Gastrocnemius medialis (tissue), 4 donors: ENCODE measurements at regions not wholly inside any gene's neighbourhood (a gene's known extent, or its start where the extent isn't known, plus 50 kb on each side); places are given as distances from the start of the nearest gene placed in this dataset.

Experiments
- ATAC-seq, 2 donors: fragments of 150-250 bp; one replicate each; pipeline ENCODE4 v1.9.1; 2016
- DNase-seq, 2 donors: peaks; one replicate each; pipeline ENCODE4 v3.0.0-alpha.2; 2019
- H3K27ac ChIP-seq, 4 donors: fragments of 200-600 bp; sonication (generic); 1 replicate in 1 of 4; 2 replicates in 3 of 4; pipeline ENCODE4 v1.5.1; 2016 to 2018; ENCODE audit warnings: mild to moderate bottlenecking in 2 of 4, moderate library complexity in 1 of 4
- H3K27me3 ChIP-seq, 3 donors: fragments of 200-600 bp; sonication (generic) in 2 of 3; 1 replicate in 1 of 3; 2 replicates in 2 of 3; pipeline versions ENCODE4 v1.5.1 to v1.6.0; 2016 to 2019; ENCODE audit warnings: mild to moderate bottlenecking in 1 of 3, moderate library complexity in 1 of 3
- H3K36me3 ChIP-seq, 2 donors: fragments of 200-600 bp; sonication (generic) in 1 of 2; one replicate each; pipeline ENCODE4 v1.5.1; 2017 to 2018
- H3K4me1 ChIP-seq, 2 donors: fragments of 200-600 bp; sonication (generic) in 1 of 2; one replicate each; pipeline ENCODE4 v1.5.1; 2016 to 2017; ENCODE audit warnings: mild to moderate bottlenecking in 2 of 2
- H3K4me3 ChIP-seq, 4 donors: fragments of 200-600 bp; sonication (generic) in 3 of 4; 1 replicate in 1 of 4; 2 replicates in 3 of 4; pipeline ENCODE4 v1.5.1; 2016 to 2019; ENCODE audit warnings: mild to moderate bottlenecking in 2 of 4
- H3K9me3 ChIP-seq, 3 donors: fragments of 200-600 bp; sonication (generic) in 2 of 3; 1 replicate in 1 of 3; 2 replicates in 2 of 3; pipeline ENCODE4 v1.5.1; 2016 to 2019
- POLR2A ChIP-seq, 2 donors: fragments of 450-650 bp; IDR thresholded peaks; one replicate each; pipeline ENCODE4 v1.6.1; 2017; ENCODE audit warnings: antibody characterized with exemption in 2 of 2, mild to moderate bottlenecking in 2 of 2, moderate library complexity in 2 of 2
- in situ Hi-C, 4 donors: fragments of 200-750 bp; cut with MboI; loops; one replicate each; pipeline versions ENCODE4 v1.15.0 to v1.8.0; 2017; ENCODE audit warnings: low sequenced_read_pairs in 4 of 4
- intact Hi-C: fragments of 100-400 bp; cut with DNase I; formaldehyde crosslinking; loops from one replicate; pipeline ENCODE4 v1.15.1; 2023; ENCODE audit warnings: low total_unique reads
- TF ChIP-seq, protein P1 (sequence below), 5 experiments: fragments of 450-650 bp in 3 of 5; fragments of 200-600 bp in 2 of 5; sonication (generic) in 2 of 5; IDR thresholded peaks in 4 of 5; conservative IDR thresholded peaks in 1 of 5; 1 replicate in 4 of 5; 2 replicates in 1 of 5; pipeline ENCODE4 v1.5.1; 2016 to 2019; ENCODE audit warnings: antibody characterized with exemption in 5 of 5, mild to moderate bottlenecking in 3 of 5, moderate library complexity in 3 of 5

- H3K27me3 ChIP-seq, result no peaks in the 10 kb centered on the region
- no peaks in the 10 kb centered on the region for H3K36me3 ChIP-seq
- intact Hi-C loops, result loop anchor here (10.0 kb wide), 1 partner anchor 108 kb away; no protein-coding TSS in a partner anchor
- in situ Hi-C loops, result loop anchor here in 2 of 4 donors (25.0 kb wide), 1 partner anchor 324 kb away; the partner anchor contains the start of gene NUAK1 (in 2 of the 2)
- no peak overlapping the region for H3K4me3 ChIP-seq
- TF ChIP-seq POLR2A (IDR thresholded peaks at IDR 0.05), result no peak
- TF ChIP-seq, protein P1, sequence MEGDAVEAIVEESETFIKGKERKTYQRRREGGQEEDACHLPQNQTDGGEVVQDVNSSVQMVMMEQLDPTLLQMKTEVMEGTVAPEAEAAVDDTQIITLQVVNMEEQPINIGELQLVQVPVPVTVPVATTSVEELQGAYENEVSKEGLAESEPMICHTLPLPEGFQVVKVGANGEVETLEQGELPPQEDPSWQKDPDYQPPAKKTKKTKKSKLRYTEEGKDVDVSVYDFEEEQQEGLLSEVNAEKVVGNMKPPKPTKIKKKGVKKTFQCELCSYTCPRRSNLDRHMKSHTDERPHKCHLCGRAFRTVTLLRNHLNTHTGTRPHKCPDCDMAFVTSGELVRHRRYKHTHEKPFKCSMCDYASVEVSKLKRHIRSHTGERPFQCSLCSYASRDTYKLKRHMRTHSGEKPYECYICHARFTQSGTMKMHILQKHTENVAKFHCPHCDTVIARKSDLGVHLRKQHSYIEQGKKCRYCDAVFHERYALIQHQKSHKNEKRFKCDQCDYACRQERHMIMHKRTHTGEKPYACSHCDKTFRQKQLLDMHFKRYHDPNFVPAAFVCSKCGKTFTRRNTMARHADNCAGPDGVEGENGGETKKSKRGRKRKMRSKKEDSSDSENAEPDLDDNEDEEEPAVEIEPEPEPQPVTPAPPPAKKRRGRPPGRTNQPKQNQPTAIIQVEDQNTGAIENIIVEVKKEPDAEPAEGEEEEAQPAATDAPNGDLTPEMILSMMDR (IDR thresholded peaks at IDR 0.05 in 4 of 5, conservative IDR thresholded peaks at IDR 0.05 in 1 of 5), result no peak
- DNase-seq (no peak), ATAC-seq (no peak)
- H3K9me3 ChIP-seq, result no peaks in the 10 kb centered on the region
- H3K27ac ChIP-seq, result no peak overlapping the region
- peaks cover 0 to 2% of the 10 kb centered on the region in 2 donors for H3K4me1 ChIP-seq
Measured at GRCh38 chr12:105813201-105813600, 325.6 kb downstream of the NUAK1 start.

DNA sequence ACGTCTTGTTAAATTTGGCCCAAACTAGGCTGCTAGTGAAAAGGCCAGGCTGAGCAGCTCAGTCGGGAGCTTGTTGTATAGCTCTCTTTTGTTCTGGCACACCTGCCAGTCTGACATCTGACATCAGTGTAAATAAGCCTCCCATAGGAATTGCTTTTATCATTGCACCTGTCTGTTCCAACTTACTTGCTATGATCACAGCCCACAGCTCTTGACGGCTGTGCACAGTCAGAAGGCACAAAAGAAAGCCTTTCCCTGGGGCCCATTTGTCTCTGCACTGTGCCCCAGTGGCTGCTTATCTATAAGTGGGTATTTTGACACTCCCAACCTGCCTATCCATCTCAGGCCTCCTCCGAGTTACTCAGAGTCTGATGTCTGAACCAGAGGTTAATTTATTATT is 324.5 kb downstream of the NUAK1 start:
- no peaks in the 10 kb centered on the region for H3K27me3 ChIP-seq
- TF ChIP-seq POLR2A (IDR thresholded peaks at IDR 0.05), result no peak
- TF ChIP-seq, protein P1 (IDR thresholded peaks at IDR 0.05 in 4 of 5, conservative IDR thresholded peaks at IDR 0.05 in 1 of 5), result no peak
- H3K4me1 ChIP-seq, result peaks cover 0 to 6% of the 10 kb centered on the region in 2 donors
- intact Hi-C loops (loop anchor here (10.0 kb wide), 1 partner anchor 109 kb away; no protein-coding TSS in a partner anchor), in situ Hi-C loops (loop anchor here in 2 of 4 donors (25.0 kb wide), 1 partner anchor 323 kb away; the partner anchor contains the start of gene NUAK1 (in 2 of the 2))
- ATAC-seq, result no peak
- H3K36me3 ChIP-seq, result no peaks in the 10 kb centered on the region
- no peak overlapping the region for H3K4me3 ChIP-seq
- no peaks in the 10 kb centered on the region for H3K9me3 ChIP-seq
- no peak for DNase-seq
- no peak overlapping the region for H3K27ac ChIP-seq

GRCh38 chr12:105819549-105819948 is 319.2 kb downstream of the NUAK1 start:
- no peaks in the 10 kb centered on the region for H3K27me3 ChIP-seq
- H3K36me3 ChIP-seq, result no peaks in the 10 kb centered on the region
- H3K27ac ChIP-seq, result peak overlapping the region in 1 of 4 donors; percentile 76
- intact Hi-C loops (loop anchor here (10.0 kb wide), 1 partner anchor 115 kb away; no protein-coding TSS in a partner anchor), in situ Hi-C loops (loop anchor here in 2 of 4 donors (25.0 kb wide), 1 partner anchor 318 kb away; the partner anchor contains the start of gene NUAK1 (in 2 of the 2))
- no peak for ATAC-seq
- H3K9me3 ChIP-seq, result no peaks in the 10 kb centered on the region
- DNase-seq, result no peak
- TF ChIP-seq, protein P1 (IDR thresholded peaks at IDR 0.05 in 4 of 5, conservative IDR thresholded peaks at IDR 0.05 in 1 of 5), result no peak
- H3K4me1 ChIP-seq, result peaks cover 23 to 28% of the 10 kb centered on the region in 2 donors
- H3K4me3 ChIP-seq, result no peak overlapping the region

GRCh38 chr12:105820429-105821125 is 318.2 kb downstream of the NUAK1 start:
- Histone ChIP-seq H3K9me3 (no peaks in the 10 kb centered on the region), H3K27me3 (no peaks in the 10 kb centered on the region), H3K4me1 (peaks cover 23 to 28% of the 10 kb centered on the region in 2 donors), H3K27ac (peak overlapping the region; percentile 76 to 85 (median 78)), H3K36me3 (no peaks in the 10 kb centered on the region), H3K4me3 (no peak overlapping the region)
- TF ChIP-seq POLR2A (IDR thresholded peaks at IDR 0.05), result no peak
- TF ChIP-seq, protein P1 (IDR thresholded peaks at IDR 0.05 in 4 of 5, conservative IDR thresholded peaks at IDR 0.05 in 1 of 5), result no peak
- intact Hi-C loops (loop anchor here (1.0 to 5.0 kb wide), 2 partner anchors 102 to 317 kb away; partner anchors contain the start of gene NUAK1), in situ Hi-C loops (loop anchor here in 2 of 4 donors (25.0 kb wide), 1 partner anchor 317 kb away; the partner anchor contains the start of gene NUAK1 (in 2 of the 2))
- DNase-seq (peak; percentile 79 to 85), ATAC-seq (peak; percentile 96 to 99)
